Astrocyte of the spinal cord (primary cell): ENCODE measurements at regions not wholly inside any gene's neighbourhood (a gene's known extent, or its start where the extent isn't known, plus 50 kb on each side); places are given as distances from the start of the nearest gene placed in this dataset.

Source experiments
- DNase-seq: peaks from one replicate; pipeline ENCODE4 v3.0.0; 2011; ENCODE audit warnings: low read depth, low spot score
- H3K4me3 ChIP-seq: 2 replicates; pipeline ENCODE4 v1.5.1; 2011; ENCODE audit warnings: low read depth, mild to moderate bottlenecking, low read length, moderate library complexity
- in situ Hi-C: cut with HindIII; loops from 2 replicates; pipeline ENCODE4 v1.10.0; 2017; ENCODE audit warnings: low sequenced_read_pairs
- TF ChIP-seq, protein P1 (sequence below): IDR thresholded peaks from 2 replicates; pipeline ENCODE4 v1.5.1; 2012; ENCODE audit warnings: low read depth, mild to moderate bottlenecking, low read length, inconsistent platforms

DNA sequence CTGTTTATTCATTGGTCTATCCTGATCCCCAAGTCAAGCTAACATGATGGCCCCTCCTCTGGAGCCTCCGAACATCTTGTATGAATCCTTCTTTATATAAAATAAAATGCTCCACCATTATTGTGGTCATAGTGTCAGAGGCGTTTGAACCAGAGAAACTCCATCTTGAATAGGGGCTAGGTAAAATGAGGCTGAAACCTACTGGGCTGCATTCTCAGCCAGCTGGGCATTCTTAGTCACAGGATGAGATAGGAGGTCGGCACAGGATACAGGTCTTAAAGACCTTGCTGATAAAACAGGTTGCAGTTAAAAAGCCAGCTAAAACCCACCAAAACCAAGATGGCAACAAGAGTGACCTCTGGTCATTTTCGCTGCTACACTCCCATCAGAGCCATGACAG is 905.8 kb upstream of the AUTS2 start:
- DNase-seq = no peak
- TF ChIP-seq, protein P1, sequence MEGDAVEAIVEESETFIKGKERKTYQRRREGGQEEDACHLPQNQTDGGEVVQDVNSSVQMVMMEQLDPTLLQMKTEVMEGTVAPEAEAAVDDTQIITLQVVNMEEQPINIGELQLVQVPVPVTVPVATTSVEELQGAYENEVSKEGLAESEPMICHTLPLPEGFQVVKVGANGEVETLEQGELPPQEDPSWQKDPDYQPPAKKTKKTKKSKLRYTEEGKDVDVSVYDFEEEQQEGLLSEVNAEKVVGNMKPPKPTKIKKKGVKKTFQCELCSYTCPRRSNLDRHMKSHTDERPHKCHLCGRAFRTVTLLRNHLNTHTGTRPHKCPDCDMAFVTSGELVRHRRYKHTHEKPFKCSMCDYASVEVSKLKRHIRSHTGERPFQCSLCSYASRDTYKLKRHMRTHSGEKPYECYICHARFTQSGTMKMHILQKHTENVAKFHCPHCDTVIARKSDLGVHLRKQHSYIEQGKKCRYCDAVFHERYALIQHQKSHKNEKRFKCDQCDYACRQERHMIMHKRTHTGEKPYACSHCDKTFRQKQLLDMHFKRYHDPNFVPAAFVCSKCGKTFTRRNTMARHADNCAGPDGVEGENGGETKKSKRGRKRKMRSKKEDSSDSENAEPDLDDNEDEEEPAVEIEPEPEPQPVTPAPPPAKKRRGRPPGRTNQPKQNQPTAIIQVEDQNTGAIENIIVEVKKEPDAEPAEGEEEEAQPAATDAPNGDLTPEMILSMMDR = no peak
- in situ Hi-C loops = no loop called here
- H3K4me3 ChIP-seq = no peak overlapping the region

DNA sequence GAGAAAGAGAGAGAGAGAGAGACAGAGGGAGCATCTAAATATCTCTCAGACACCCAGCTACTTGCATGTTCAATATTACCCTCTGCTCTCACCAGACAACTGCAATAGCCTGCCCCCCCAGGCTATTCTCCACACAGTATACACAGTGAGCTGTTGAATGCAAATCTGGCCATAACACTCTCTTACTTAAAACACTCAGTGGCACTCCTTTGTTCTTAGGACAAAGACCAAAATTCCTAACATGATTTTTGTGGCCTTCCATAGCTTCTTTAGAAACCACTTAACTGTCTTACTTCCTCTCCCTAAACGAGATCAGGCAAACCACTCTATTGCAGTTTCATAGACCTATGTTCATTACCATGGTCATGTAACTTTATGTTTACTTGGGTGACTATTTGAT is 903.6 kb upstream of the AUTS2 start:
- in situ Hi-C loops = no loop called here
- peak; percentile 37 for DNase-seq
- TF ChIP-seq, protein P1 = no peak

DNA sequence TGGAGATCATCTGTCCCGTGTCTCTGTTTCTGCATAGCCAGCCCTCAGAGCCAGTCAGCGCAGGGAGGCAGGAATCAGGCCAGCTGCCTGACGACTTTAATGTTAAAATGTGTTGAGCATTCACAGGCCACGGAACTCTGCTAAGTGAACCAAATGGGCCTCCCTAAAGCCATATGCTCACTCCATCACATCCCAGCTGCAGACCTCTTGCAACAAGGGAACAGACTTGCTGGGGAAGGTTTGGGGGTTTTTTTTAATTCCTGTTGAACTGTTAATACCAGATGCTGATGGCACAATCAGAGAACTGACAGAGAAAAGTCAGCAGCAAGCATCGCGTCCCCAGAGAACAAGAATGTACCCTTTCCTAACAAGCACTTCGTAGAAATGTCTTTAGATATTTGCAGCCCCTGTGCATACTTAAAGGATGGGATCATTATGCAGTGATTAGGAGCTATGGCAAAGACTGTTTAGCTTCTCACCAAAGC is 900.4 kb upstream of the AUTS2 start:
- H3K4me3 ChIP-seq = no peak overlapping the region
- TF ChIP-seq, protein P1 = no peak
- DNase-seq = peak; percentile 33
- in situ Hi-C loops = no loop called here

More for the DNA sequence above, 903.6 kb upstream of the AUTS2 start:
- H3K4me3 ChIP-seq = no peak overlapping the region

DNA sequence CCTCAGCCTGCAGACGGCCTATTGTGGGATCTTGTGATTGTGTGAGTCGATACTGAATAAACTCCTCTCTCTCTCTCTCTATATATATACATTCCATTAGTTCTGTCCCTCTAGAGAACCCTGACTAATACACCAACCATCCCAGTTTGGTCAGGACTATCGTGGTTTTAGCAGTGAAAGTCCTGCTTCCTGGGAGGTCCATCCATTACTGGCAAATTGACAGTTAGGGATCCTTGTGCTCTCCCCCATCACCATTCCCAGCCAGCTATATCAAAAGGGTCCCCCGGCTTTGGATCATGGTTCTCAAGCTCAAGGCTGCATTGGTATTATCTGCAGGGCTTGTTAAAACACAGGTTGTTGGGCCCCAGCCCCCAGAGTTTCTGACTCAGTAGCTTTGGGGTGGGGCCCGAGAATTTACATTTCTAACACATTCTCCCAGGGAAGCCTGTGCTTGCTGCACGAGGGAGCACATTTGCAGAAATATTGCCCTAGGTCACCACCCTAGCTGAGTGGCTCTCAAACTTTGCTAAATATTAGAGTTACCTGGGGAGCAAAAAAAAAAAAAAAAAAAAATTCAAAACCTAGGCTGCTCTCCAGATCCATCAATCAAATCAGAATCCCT is 899.1 kb upstream of the AUTS2 start:
- TF ChIP-seq, protein P1 = no peak
- in situ Hi-C loops = no loop called here
- DNase-seq = peak; percentile 89
- no peak overlapping the region for H3K4me3 ChIP-seq

DNA sequence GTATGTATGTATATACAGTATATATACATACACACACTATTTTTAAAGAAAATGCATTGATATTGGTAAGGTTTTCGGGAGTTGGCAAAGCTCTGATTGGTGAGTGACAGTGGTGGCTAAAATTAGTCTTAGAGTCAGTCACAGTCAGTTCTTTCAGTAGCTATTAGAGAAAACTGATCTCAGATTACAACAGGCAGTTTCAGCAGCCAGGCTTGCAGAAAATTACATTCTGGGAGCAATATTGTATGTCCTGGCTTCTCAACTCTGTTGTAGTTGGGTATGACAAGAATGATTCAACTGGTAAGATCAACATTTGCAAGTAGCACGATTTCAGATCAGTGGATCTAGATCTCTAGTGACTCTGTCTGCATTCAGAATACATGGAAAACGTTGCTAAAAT is 897.9 kb upstream of the AUTS2 start:
- DNase-seq = peak; percentile 80
- in situ Hi-C loops = no loop called here
- TF ChIP-seq, protein P1 = no peak
- no peak overlapping the region for H3K4me3 ChIP-seq

DNA sequence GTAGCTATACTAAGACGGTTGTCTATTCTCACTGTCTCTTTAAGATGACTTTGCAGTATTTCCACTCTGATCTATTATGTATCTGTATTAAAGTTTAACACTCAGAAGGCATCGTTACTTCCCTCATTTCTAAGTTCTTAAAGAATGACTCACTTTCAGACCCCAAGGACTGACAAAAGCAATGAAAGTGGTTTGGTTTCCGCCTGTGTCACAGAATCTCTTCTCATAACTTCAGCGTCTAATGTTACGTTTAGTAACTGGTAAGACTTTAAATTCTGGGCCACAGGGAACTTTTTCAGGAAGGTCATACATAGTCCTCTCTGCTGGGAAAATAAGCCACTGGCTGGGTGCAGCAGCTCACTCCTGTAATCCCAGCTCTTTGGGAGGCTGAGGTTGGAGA is 892.0 kb upstream of the AUTS2 start:
- no peak overlapping the region for H3K4me3 ChIP-seq
- in situ Hi-C loops = no loop called here
- TF ChIP-seq, protein P1 = no peak
- peak; percentile 96 for DNase-seq
